IMR-90 (cell line): ENCODE measurements at regions not wholly inside any gene's neighbourhood (a gene's known extent, or its start where the extent isn't known, plus 50 kb on each side); places are given as distances from the start of the nearest gene placed in this dataset.

ENCODE experiments used
- ATAC-seq: fragments of 200-7000 bp; cut with Tn5 transposase; 2 replicates; pipeline ENCODE4 v1.9.1; 2020; ENCODE audit warnings: low read depth, mild to moderate bottlenecking, moderate library complexity
- BruUV-seq: library from RNA; stranded (reverse); fragments of 400-500 nt; replicated peaks from 2 replicates; lab custom pipeline; 2021; lab: Mats Ljungman, UMichigan
- CTCF ChIA-PET: fragments of 300-600 bp; formaldehyde crosslinking; extraction: SDS; loops from one replicate; lab custom pipeline; 2021; ENCODE audit warnings: antibody characterized with exemption; lab: Yijun Ruan, JAX
- POLR2A ChIA-PET: fragments of 300-600 bp; sonication (Branson Sonifier 250); formaldehyde crosslinking; loops from one replicate; lab custom pipeline; 2022; ENCODE audit warnings: antibody characterized with exemption; ENCODE audit not compliant: unreplicated experiment; lab: Charles Lee
- DNase-seq: peaks from one replicate; pipeline ENCODE4 v3.0.0; 2013
- H2AFZ ChIP-seq: replicated peaks from 2 replicates; pipeline ENCODE3; 2013; ENCODE audit warnings: low read length, mild to moderate bottlenecking; ENCODE audit not compliant: poor library complexity
- H2AK5ac ChIP-seq: 2 replicates; pipeline ENCODE4 v1.6.1; 2013; ENCODE audit warnings: low read depth, low read length, inconsistent platforms
- H2AK9ac ChIP-seq: replicated peaks from 2 replicates; pipeline ENCODE3; 2013; ENCODE audit warnings: mild to moderate bottlenecking, low read depth, low read length, moderate library complexity; ENCODE audit not compliant: poor library complexity
- H2BK120ac ChIP-seq: 2 replicates; pipeline ENCODE4 v1.6.1; 2013; ENCODE audit warnings: low read depth, low read length, inconsistent platforms
- H2BK15ac ChIP-seq: 3 replicates; pipeline ENCODE4 v1.6.1; 2013; ENCODE audit warnings: low read depth, low read length, inconsistent platforms
- H2BK20ac ChIP-seq: 2 replicates; pipeline ENCODE4 v1.6.1; 2013; ENCODE audit warnings: low read depth, mild to moderate bottlenecking, inconsistent platforms, low read length, moderate library complexity
- H2BK5ac ChIP-seq: 2 replicates; pipeline ENCODE4 v1.6.1; 2013; ENCODE audit warnings: mild to moderate bottlenecking, low read depth, low read length, inconsistent platforms; ENCODE audit not compliant: poor library complexity, severe bottlenecking
- H3K14ac ChIP-seq: replicated peaks from 2 replicates; pipeline ENCODE4 v1.6.1; 2013; ENCODE audit warnings: low read depth, low read length, inconsistent platforms
- H3K18ac ChIP-seq: 2 replicates; pipeline ENCODE4 v1.6.1; 2013; ENCODE audit warnings: low read depth, low read length, control low read depth
- H3K23ac ChIP-seq: 2 replicates; pipeline ENCODE4 v1.6.1; 2013; ENCODE audit warnings: low read depth, low read length, inconsistent platforms
- H3K27ac ChIP-seq: 2 replicates; pipeline ENCODE4 v1.5.1; 2013; ENCODE audit warnings: mild to moderate bottlenecking, control low read depth, low read length; ENCODE audit not compliant: insufficient read depth
- H3K27me3 ChIP-seq: 2 replicates; pipeline ENCODE4 v1.6.1; 2013; ENCODE audit warnings: low read length; ENCODE audit not compliant: control insufficient read depth, insufficient read depth
- H3K36me3 ChIP-seq: 2 replicates; pipeline ENCODE4 v1.6.1; 2013; ENCODE audit warnings: low read length, mixed read lengths; ENCODE audit not compliant: control insufficient read depth, insufficient read depth
- H3K4ac ChIP-seq: 2 replicates; pipeline ENCODE4 v1.6.1; 2013; ENCODE audit warnings: low read depth, low read length, inconsistent platforms
- H3K4me1 ChIP-seq: 2 replicates; pipeline ENCODE4 v1.6.1; 2013; ENCODE audit warnings: low read length, mixed read lengths; ENCODE audit not compliant: control insufficient read depth, insufficient read depth
- H3K4me2 ChIP-seq: 2 replicates; pipeline ENCODE4 v1.6.1; 2013; ENCODE audit warnings: low read depth, mild to moderate bottlenecking, control low read depth, low read length, moderate library complexity
- H3K4me3 ChIP-seq: 2 replicates; pipeline ENCODE4 v1.5.1; 2013; ENCODE audit warnings: low read depth, mild to moderate bottlenecking, control low read depth, low read length, moderate library complexity; ENCODE audit not compliant: insufficient read depth
- H3K56ac ChIP-seq: 2 replicates; pipeline ENCODE4 v1.6.1; 2013; ENCODE audit warnings: low read length, inconsistent platforms; ENCODE audit not compliant: insufficient read depth; ENCODE audit errors: extremely low read depth
- H3K79me1 ChIP-seq, 2 experiments: 2 replicates each; pipeline ENCODE4 v1.6.1; 2013; ENCODE audit warnings: low read length in 2 of 2, inconsistent platforms in 1 of 2, low read depth in 1 of 2
- H3K9ac ChIP-seq: 2 replicates; pipeline ENCODE4 v1.6.1; 2013; ENCODE audit warnings: low read depth, low read length, control low read depth
- H3K9me1 ChIP-seq: 2 replicates; pipeline ENCODE4 v1.6.1; 2013; ENCODE audit warnings: low read length, inconsistent platforms; ENCODE audit not compliant: insufficient read depth
- H3K9me3 ChIP-seq: 2 replicates; pipeline ENCODE4 v1.6.1; 2013; ENCODE audit warnings: low read length; ENCODE audit not compliant: control insufficient read depth, insufficient read depth
- H4K20me1 ChIP-seq: 2 replicates; pipeline ENCODE4 v1.6.1; 2013; ENCODE audit warnings: low read length, inconsistent platforms; ENCODE audit not compliant: insufficient read depth
- H4K5ac ChIP-seq: 2 replicates; pipeline ENCODE4 v1.6.1; 2013; ENCODE audit warnings: mild to moderate bottlenecking, low read depth, low read length, control low read depth
- H4K8ac ChIP-seq, 2 experiments: 2 replicates each; pipeline ENCODE4 v1.6.1; 2013; ENCODE audit warnings: low read depth in 2 of 2, low read length in 2 of 2, control low read depth in 1 of 2, inconsistent platforms in 1 of 2
- H4K91ac ChIP-seq: 2 replicates; pipeline ENCODE4 v1.6.1; 2013; ENCODE audit warnings: low read depth, low read length, inconsistent platforms; ENCODE audit not compliant: insufficient read depth
- BHLHE40 ChIP-seq: fragments of 150-350 bp; IDR thresholded peaks from 2 replicates; pipeline ENCODE4 v1.6.1; 2016; ENCODE audit warnings: mild to moderate bottlenecking, low read depth, low read length
- CEBPB ChIP-seq: IDR thresholded peaks from 2 replicates; pipeline ENCODE4 v1.6.1; 2012; ENCODE audit warnings: low read depth, low read length, improper control_type of control experiment
- WGBS, 2 experiments: methylation state at CpG; one replicate each; pipeline versions ENCODE4 v1.1.5 to v1.1.7; 2013; ENCODE audit warnings: missing lambda C conversion rate in 2 of 2; ENCODE audit not compliant: insufficient read length in 1 of 2; ENCODE audit errors: extremely low coverage in 2 of 2; 5-methylcytosine and 5-hydroxymethylcytosine counted together
- dilution Hi-C: fragments of 300-500 bp; cut with HindIII; formaldehyde crosslinking; loops from one replicate; pipeline ENCODE4 v1.14.3; 2018; ENCODE audit warnings: low sequenced_read_pairs; ENCODE audit not compliant: unreplicated experiment
- in situ Hi-C: fragments of 300-500 bp; cut with MboI; formaldehyde crosslinking; loops from 3 replicates; pipeline ENCODE4 v1.14.3; 2019; ENCODE audit warnings: low sequenced_read_pairs, inconsistent platforms, mixed read lengths
- intact Hi-C: fragments of 100-400 bp; cut with micrococcal nuclease; formaldehyde crosslinking; loops from 2 replicates; pipeline ENCODE4 v1.10.0; 2022

DNA sequence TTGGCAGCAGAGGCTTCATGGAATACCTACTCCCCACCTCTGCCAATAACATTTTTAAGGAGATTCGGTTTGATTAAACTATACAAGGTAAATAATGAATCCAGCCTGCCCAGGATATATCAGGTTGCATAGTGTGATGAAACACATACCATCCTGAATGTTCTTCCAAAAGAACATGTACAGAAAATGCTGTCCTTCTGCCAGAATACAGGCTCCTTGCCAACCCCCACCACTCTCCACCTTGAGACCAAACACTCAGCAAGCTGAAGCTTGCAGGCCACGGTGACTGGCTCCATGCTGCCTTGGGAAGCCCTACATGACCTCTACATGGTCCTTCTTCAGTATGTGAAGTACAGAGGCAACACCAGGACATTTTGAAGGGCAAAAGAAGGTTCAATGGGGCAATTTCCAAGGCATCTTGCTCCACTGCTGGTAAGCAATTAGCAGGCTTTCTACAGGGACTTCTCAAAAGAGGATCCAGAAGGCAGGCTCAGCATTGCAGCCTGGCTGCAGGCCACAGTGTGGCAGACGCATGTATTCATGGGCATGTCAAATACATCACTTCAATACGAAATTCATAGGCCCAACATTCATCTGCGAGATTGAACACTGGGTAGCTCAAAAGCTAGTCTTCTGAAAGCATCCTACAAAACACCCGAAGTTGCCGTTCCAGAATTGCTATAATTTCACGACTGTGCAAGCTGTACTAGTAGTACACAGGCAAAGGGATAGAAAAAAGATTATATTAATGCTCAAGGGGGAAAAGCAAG lies 62.4 kb upstream of the SERP2 start:
- WGBS, 2 experiments: 100% methylated on average over 1 of the region's 8 CpGs; no CpG with 5 or more reads in 1 of the 2 experiments
- Histone ChIP-seq H4K20me1 (peaks cover 3% of the 10 kb centered on the region; the same call in 1 of the 2 replicates), H2BK120ac (peak overlapping the region; percentile 64), H4K8ac (peak overlapping the region in 1 of 2 experiments; percentile 27; a peak in 1 of 4 replicates), H3K14ac (0 out of 2 replicates have a peak overlapping the region, but pooled peaks have one; percentile 52), H3K18ac (no peak overlapping the region), H3K27me3 (no peaks in the 10 kb centered on the region), H2BK15ac (peak overlapping the region; percentile 83; the same call in 2 of the 3 replicates), H4K91ac (no peak overlapping the region), H3K9me3 (no peaks in the 10 kb centered on the region), H3K4ac (peak overlapping the region; percentile 76), H2BK20ac (peak overlapping the region; percentile 90), H3K4me1 (peaks cover 18% of the 10 kb centered on the region), H3K9ac (no peak overlapping the region), H2AFZ (peak overlapping the region; percentile 21), H2AK9ac (no peak overlapping the region), H4K5ac (no peak overlapping the region), H2AK5ac (peak overlapping the region; percentile 92), H3K27ac (no peak overlapping the region), H3K56ac (no peak overlapping the region), H3K4me2 (no peak overlapping the region), H2BK5ac (no peak overlapping the region), H3K4me3 (no peak overlapping the region), H3K23ac (no peak overlapping the region), H3K9me1 (peaks cover 17% of the 10 kb centered on the region), H3K79me1 (no peaks in the 10 kb centered on the region), H3K36me3 (no peaks in the 10 kb centered on the region)
- ChIA-PET POLR2A (no interaction called here), CTCF (no interaction called here)
- ATAC-seq (no peak), DNase-seq (peak; percentile 52)
- intact Hi-C loops (no loop called here), dilution Hi-C loops (no loop called here), in situ Hi-C loops (no loop called here)
- TF ChIP-seq BHLHE40 (no peak), CEBPB (peak; percentile 29; the same call in 1 of the 2 replicates)
- no TSS peak for BruUV-seq
